Transverse colon (tissue), 4 donors: ENCODE measurements at regions not wholly inside any gene's neighbourhood (a gene's known extent, or its start where the extent isn't known, plus 50 kb on each side); places are given as distances from the start of the nearest gene placed in this dataset.
"Not testable (repeated sequence)": the region's sequence is repeated elsewhere in the genome, so short reads cannot be mapped to it uniquely, and the experiment has no call there.

Source experiments
- DNase-seq: peaks from one replicate; pipeline ENCODE4 v3.0.0-alpha.2; 2019
- H3K27ac ChIP-seq, 4 donors: fragments of 200-600 bp; sonication (generic); 2 replicates each; pipeline ENCODE4 v1.5.1; 2016 to 2018; ENCODE audit warnings: inconsistent platforms in 4 of 4
- H3K27me3 ChIP-seq: fragments of 200-600 bp; sonication (generic); 2 replicates; pipeline ENCODE4 v1.5.1; 2017; ENCODE audit warnings: inconsistent platforms
- H3K36me3 ChIP-seq, 4 donors: fragments of 200-600 bp; sonication (generic); 2 replicates each; pipeline ENCODE4 v1.5.1; 2017 to 2019; ENCODE audit warnings: inconsistent platforms in 4 of 4
- H3K4me1 ChIP-seq, 4 donors: fragments of 200-600 bp; sonication (generic); 2 replicates each; pipeline ENCODE4 v1.5.1; 2017 to 2020; ENCODE audit warnings: inconsistent platforms in 4 of 4
- H3K4me3 ChIP-seq, 4 donors: fragments of 200-600 bp; sonication (generic); 1 replicate in 1 of 4; 2 replicates in 3 of 4; pipeline versions ENCODE4 v1.5.1 to v1.6.1; 2017 to 2019; ENCODE audit warnings: inconsistent platforms in 4 of 4
- H3K9me3 ChIP-seq, 2 donors: fragments of 200-600 bp; sonication (generic); 2 replicates each; pipeline ENCODE4 v1.5.1; 2017 to 2019; ENCODE audit warnings: inconsistent platforms in 2 of 2
- CTCF ChIP-seq, 5 experiments: fragments of 200-600 bp in 3 of 5; fragments of 450-650 bp in 2 of 5; sonication (generic) in 3 of 5; IDR thresholded peaks; 1 replicate in 2 of 5; 2 replicates in 3 of 5; pipeline ENCODE4 v1.5.1; 2016 to 2017; ENCODE audit warnings: antibody characterized with exemption in 5 of 5, inconsistent platforms in 3 of 5, mild to moderate bottlenecking in 2 of 5, moderate library complexity in 1 of 5
- EP300 ChIP-seq: sonication (generic); formaldehyde crosslinking; IDR thresholded peaks from one replicate; pipeline ENCODE4 v1.6.1; 2017; ENCODE audit warnings: antibody characterized with exemption, low read depth
- POLR2A ChIP-seq: fragments of 450-650 bp; IDR thresholded peaks from one replicate; pipeline ENCODE4 v1.6.1; 2016; ENCODE audit warnings: antibody characterized with exemption, mild to moderate bottlenecking, moderate library complexity
- POLR2AphosphoS5 ChIP-seq, 3 donors: sonication (generic); formaldehyde crosslinking; IDR thresholded peaks; one replicate each; pipeline ENCODE4 v1.6.1; 2016; ENCODE audit warnings: antibody characterized with exemption in 3 of 3
- WGBS, 2 donors: methylation state at CpG; one replicate each; pipeline ENCODE4 v1.1.5; 2018; ENCODE audit warnings: low coverage in 1 of 2; 5-methylcytosine and 5-hydroxymethylcytosine counted together
- in situ Hi-C, 4 donors: fragments of 200-750 bp; cut with MboI; loops; one replicate each; pipeline versions ENCODE4 v1.15.0 to v1.15.1; 2017; ENCODE audit warnings: low sequenced_read_pairs in 3 of 4, low pct_ligation_motif_present in 1 of 4, low pct_unique_long_range_greater_than_20kb in 1 of 4
- intact Hi-C: fragments of 100-400 bp; cut with DNase I; formaldehyde crosslinking; loops from one replicate; pipeline ENCODE4 v1.15.1; 2023; ENCODE audit warnings: low total_unique reads

DNA sequence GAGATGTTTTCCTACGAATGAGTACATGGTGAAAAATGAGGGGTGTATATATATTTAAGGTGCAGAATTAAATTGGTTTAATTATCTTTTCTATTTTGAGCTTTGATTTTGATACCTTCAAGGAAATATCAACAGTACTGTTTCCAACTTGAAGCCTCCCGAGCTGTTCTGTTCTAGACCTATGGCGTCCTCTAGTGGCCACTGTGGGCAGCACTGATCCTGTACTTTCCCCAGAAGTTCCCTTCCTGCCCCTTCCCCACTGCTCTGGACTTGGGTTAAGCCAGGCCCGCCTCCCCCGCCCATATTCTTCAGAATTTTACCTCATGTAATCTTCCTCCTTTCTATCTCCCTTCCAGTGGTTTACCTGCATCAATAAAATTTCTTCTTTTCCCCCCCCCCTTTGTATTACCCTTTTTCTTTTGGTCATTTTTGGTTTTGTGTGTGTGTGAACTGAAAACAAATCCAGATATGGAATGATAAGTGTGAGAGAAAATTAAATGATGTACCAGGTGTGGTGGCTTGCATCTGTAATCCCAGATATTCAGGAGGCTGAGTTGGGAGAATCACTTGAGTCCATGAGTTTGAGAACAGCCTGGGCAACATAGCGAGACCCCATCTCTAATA is 1643.5 kb downstream of the TP53TG3F start:
- no peak overlapping the region for H3K27ac ChIP-seq
- 43 to 48% methylated on average over 6 of the region's 6 CpGs for WGBS, 2 donors
- in situ Hi-C loops (no loop called here), intact Hi-C loops (no loop called here)
- DNase-seq: no peak
- H3K4me3 ChIP-seq: no peak overlapping the region
- H3K27me3 ChIP-seq: no peaks in the 10 kb centered on the region
- H3K9me3 ChIP-seq: no peaks in the 10 kb centered on the region
- no peaks in the 10 kb centered on the region for H3K4me1 ChIP-seq
- H3K36me3 ChIP-seq: no peaks in the 10 kb centered on the region
- TF ChIP-seq POLR2A (no peak), POLR2AphosphoS5 (IDR thresholded peaks at IDR 0.05) (no peak)

- intact Hi-C loops, H3K4me1 ChIP-seq, DNase-seq, in situ Hi-C loops, H3K27me3 ChIP-seq, H3K9me3 ChIP-seq, H3K4me3 ChIP-seq, H3K36me3 ChIP-seq, H3K27ac ChIP-seq: not testable (repeated sequence)
- WGBS, 2 donors: 56 to 84% methylated on average over 1 to 4 of the region's 4 CpGs
Measured at GRCh38 chr16:35111772-35112171, 1652.4 kb downstream of the TP53TG3F start.

- Histone ChIP-seq H3K4me1 (no peaks in the 10 kb centered on the region), H3K9me3 (peaks cover 0 to 5% of the 10 kb centered on the region in 2 donors), H3K36me3 (no peaks in the 10 kb centered on the region), H3K4me3 (no peak overlapping the region), H3K27ac (no peak overlapping the region), H3K27me3 (no peaks in the 10 kb centered on the region)
- intact Hi-C loops (no loop called here), in situ Hi-C loops (no loop called here)
- TF ChIP-seq EP300: no peak
- TF ChIP-seq POLR2A: no peak
- no peak for TF ChIP-seq POLR2AphosphoS5 (IDR thresholded peaks at IDR 0.05)
- no peak for TF ChIP-seq CTCF (IDR thresholded peaks at IDR 0.05)
- DNase-seq: no peak
- WGBS, 2 donors: 39 to 47% methylated on average over 4 of the region's 4 CpGs
Measured at GRCh38 chr16:35131429-35131828, 1672.0 kb downstream of the TP53TG3F start.

DNA sequence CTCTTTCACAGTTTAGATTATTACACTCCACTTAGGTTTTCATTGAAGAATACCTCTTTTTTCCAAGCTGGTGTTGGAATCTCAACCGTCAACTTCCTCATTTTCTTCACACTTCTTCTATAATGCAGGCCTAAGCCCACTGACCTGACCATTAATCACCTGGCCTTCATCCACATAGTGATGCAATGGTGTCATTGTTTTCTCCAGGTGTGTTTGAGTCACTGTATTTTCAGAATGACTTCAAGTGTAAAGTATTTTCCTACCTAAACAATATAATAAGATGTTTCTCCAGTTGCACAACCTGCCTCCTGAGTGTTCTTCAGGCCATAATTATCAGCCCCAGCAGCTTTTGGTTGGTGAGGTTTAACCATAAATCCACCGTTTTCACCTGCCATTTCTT is 1675.1 kb downstream of the TP53TG3F start:
- intact Hi-C loops: no loop called here

More for the DNA sequence above, 1675.1 kb downstream of the TP53TG3F start:
- Histone ChIP-seq H3K36me3 (no peaks in the 10 kb centered on the region), H3K4me1 (no peaks in the 10 kb centered on the region), H3K9me3 (peaks cover 0 to 5% of the 10 kb centered on the region in 2 donors), H3K27ac (no peak overlapping the region), H3K27me3 (no peaks in the 10 kb centered on the region), H3K4me3 (no peak overlapping the region)
- in situ Hi-C loops: no loop called here
- no peak for DNase-seq
- TF ChIP-seq POLR2A: no peak
- TF ChIP-seq POLR2AphosphoS5 (IDR thresholded peaks at IDR 0.05): no peak
- TF ChIP-seq CTCF (IDR thresholded peaks at IDR 0.05): no peak
- no peak for TF ChIP-seq EP300
- WGBS, 2 donors: 0 to 22% methylated on average over 1 to 2 of the region's 2 CpGs
